CD4-positive, alpha-beta T cell (primary cell): ENCODE measurements at regions not wholly inside any gene's neighbourhood (a gene's known extent, or its start where the extent isn't known, plus 50 kb on each side); places are given as distances from the start of the nearest gene placed in this dataset.

ENCODE experiments used
- ATAC-seq: fragments of 200-7000 bp; cut with Tn5 transposase; one replicate; pipeline ENCODE4 v1.10.0; 2022; ENCODE audit warnings: mild to moderate bottlenecking; ENCODE audit not compliant: poor library complexity
- CTCF ChIA-PET: fragments of 350-600 bp; sonication (Branson Sonifier 250); formaldehyde crosslinking; loops from one replicate; lab custom pipeline; 2021; ENCODE audit warnings: antibody characterized with exemption, inconsistent platforms; lab: Charles Lee
- POLR2A ChIA-PET: fragments of 350-600 bp; sonication (Branson Sonifier 250); formaldehyde crosslinking; loops from one replicate; lab custom pipeline; 2021; ENCODE audit warnings: antibody characterized with exemption, inconsistent platforms; lab: Charles Lee
- DNase-seq, 14 experiments: peaks; one replicate each; pipeline ENCODE4 v3.0.0-alpha.2; 2013 to 2020; ENCODE audit warnings: mixed read lengths in 2 of 14
- H3K27ac ChIP-seq, 2 donors: one replicate each; pipeline versions ENCODE4 v1.5.1 to v1.7.0; 2013; ENCODE audit warnings: low read length in 2 of 2, low read depth in 1 of 2, mild to moderate bottlenecking in 1 of 2
- H3K27me3 ChIP-seq, 2 experiments: 1 replicate in 1 of 2; 2 replicates in 1 of 2; pipeline versions ENCODE4 v1.6.1 to v1.7.0; 2013; ENCODE audit warnings: low read length in 2 of 2, control low read depth in 1 of 2, mild to moderate bottlenecking in 1 of 2, moderate library complexity in 1 of 2; ENCODE audit not compliant: insufficient read depth in 2 of 2, control insufficient read depth in 1 of 2
- H3K36me3 ChIP-seq: one replicate; pipeline ENCODE4 v1.6.1; 2013; ENCODE audit warnings: low read length, control low read depth; ENCODE audit not compliant: insufficient read depth
- H3K4me1 ChIP-seq: one replicate; pipeline ENCODE4 v1.6.1; 2013; ENCODE audit warnings: low read length, control low read depth; ENCODE audit not compliant: insufficient read depth
- H3K4me3 ChIP-seq: one replicate; pipeline ENCODE4 v1.5.1; 2013; ENCODE audit warnings: mild to moderate bottlenecking, low read length, moderate library complexity
- H3K9me3 ChIP-seq, 2 experiments: 1 replicate in 1 of 2; 2 replicates in 1 of 2; pipeline versions ENCODE4 v1.6.1 to v1.7.0; 2013; ENCODE audit warnings: low read length in 2 of 2, mild to moderate bottlenecking in 2 of 2, control low read depth in 1 of 2, moderate library complexity in 1 of 2; ENCODE audit not compliant: control insufficient read depth in 1 of 2, insufficient read depth in 1 of 2
- H3K27ac Mint-ChIP-seq: one replicate; pipeline ENCODE4 v1.8.0; 2020; ENCODE audit warnings: mixed read lengths
- H3K27me3 Mint-ChIP-seq: one replicate; pipeline ENCODE4 v1.8.0; 2021; ENCODE audit warnings: mixed read lengths
- H3K36me3 Mint-ChIP-seq: one replicate; pipeline ENCODE4 v1.8.0; 2021; ENCODE audit warnings: low read depth, mixed read lengths
- H3K4me1 Mint-ChIP-seq: one replicate; pipeline ENCODE4 v1.8.0; 2021; ENCODE audit warnings: low read depth, mixed read lengths
- H3K4me3 Mint-ChIP-seq: one replicate; pipeline ENCODE4 v1.8.0; 2020; ENCODE audit warnings: mild to moderate bottlenecking, mixed read lengths
- H3K9me3 Mint-ChIP-seq: one replicate; pipeline ENCODE4 v1.8.0; 2020; ENCODE audit warnings: mixed read lengths
- intact Hi-C, 2 experiments: fragments of 100-400 bp; cut with DNase I in 1 of 2; cut with micrococcal nuclease in 1 of 2; formaldehyde crosslinking; loops; one replicate each; pipeline versions ENCODE4 v1.15.1 to v1.9.0; 2023 to 2025; cut with DNase I, micrococcal nuclease
- TF ChIP-seq, protein P1 (sequence below): fragments of 200-600 bp; IDR thresholded peaks from one replicate; pipeline ENCODE4 v1.8.0; 2022; ENCODE audit warnings: antibody characterized with exemption, mild to moderate bottlenecking

DNA sequence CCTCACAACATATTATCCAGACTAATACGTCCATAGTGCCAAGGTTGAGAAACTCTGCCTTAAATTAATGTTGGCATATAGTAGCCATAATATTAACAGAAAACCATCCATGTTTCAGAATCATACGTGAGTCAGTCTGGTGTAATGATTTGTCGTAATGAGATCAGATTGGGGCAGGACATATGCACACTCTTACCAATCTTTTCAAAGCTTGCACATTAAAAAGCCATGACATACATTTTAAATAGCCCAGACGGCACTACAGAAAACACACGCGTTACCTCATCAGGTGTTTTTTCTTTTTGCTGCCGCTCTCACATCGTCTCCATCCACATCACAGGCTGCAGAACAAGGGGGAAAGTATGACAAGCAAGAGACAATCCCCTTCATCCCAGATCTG is 211.6 kb downstream of the NEBL start:
- Mint-ChIP-seq H3K4me3 (no peak overlapping the region), H3K4me1 (no peaks in the 10 kb centered on the region), H3K9me3 (peaks cover 9% of the 10 kb centered on the region), H3K27me3 (no peaks in the 10 kb centered on the region), H3K27ac (no peak overlapping the region), H3K36me3 (no peaks in the 10 kb centered on the region)
- DNase-seq (no peak), ATAC-seq (no peak)
- TF ChIP-seq, protein P1, sequence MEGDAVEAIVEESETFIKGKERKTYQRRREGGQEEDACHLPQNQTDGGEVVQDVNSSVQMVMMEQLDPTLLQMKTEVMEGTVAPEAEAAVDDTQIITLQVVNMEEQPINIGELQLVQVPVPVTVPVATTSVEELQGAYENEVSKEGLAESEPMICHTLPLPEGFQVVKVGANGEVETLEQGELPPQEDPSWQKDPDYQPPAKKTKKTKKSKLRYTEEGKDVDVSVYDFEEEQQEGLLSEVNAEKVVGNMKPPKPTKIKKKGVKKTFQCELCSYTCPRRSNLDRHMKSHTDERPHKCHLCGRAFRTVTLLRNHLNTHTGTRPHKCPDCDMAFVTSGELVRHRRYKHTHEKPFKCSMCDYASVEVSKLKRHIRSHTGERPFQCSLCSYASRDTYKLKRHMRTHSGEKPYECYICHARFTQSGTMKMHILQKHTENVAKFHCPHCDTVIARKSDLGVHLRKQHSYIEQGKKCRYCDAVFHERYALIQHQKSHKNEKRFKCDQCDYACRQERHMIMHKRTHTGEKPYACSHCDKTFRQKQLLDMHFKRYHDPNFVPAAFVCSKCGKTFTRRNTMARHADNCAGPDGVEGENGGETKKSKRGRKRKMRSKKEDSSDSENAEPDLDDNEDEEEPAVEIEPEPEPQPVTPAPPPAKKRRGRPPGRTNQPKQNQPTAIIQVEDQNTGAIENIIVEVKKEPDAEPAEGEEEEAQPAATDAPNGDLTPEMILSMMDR: no peak
- peaks cover 0 to 8% of the 10 kb centered on the region in 2 experiments for H3K9me3 ChIP-seq
- H3K27ac ChIP-seq: no peak overlapping the region
- H3K36me3 ChIP-seq: no peaks in the 10 kb centered on the region
- ChIA-PET POLR2A (no interaction called here), CTCF (no interaction called here)
- H3K4me3 ChIP-seq: no peak overlapping the region
- no peaks in the 10 kb centered on the region for H3K27me3 ChIP-seq
- no peaks in the 10 kb centered on the region for H3K4me1 ChIP-seq
- intact Hi-C loops: no loop called here

- POLR2A ChIA-PET: no interaction called here
- Mint-ChIP-seq H3K4me1 (no peaks in the 10 kb centered on the region), H3K9me3 (peaks cover 12% of the 10 kb centered on the region), H3K4me3 (no peak overlapping the region), H3K36me3 (no peaks in the 10 kb centered on the region), H3K27ac (no peak overlapping the region), H3K27me3 (no peaks in the 10 kb centered on the region)
- TF ChIP-seq, protein P1: no peak
- CTCF ChIA-PET: interaction anchor here (0.6 kb wide), 1 partner anchor 553 kb away, joined by 3 read pairs; no protein-coding TSS in a partner anchor
- Histone ChIP-seq H3K36me3 (no peaks in the 10 kb centered on the region), H3K27me3 (no peaks in the 10 kb centered on the region), H3K4me3 (no peak overlapping the region), H3K27ac (no peak overlapping the region), H3K4me1 (no peaks in the 10 kb centered on the region), H3K9me3 (peaks cover 0 to 10% of the 10 kb centered on the region in 2 experiments)
- ATAC-seq (no peak), DNase-seq (no peak)
- intact Hi-C loops: no loop called here
Measured at GRCh38 chr10:20683345-20683744, 213.8 kb downstream of the NEBL start.

DNA sequence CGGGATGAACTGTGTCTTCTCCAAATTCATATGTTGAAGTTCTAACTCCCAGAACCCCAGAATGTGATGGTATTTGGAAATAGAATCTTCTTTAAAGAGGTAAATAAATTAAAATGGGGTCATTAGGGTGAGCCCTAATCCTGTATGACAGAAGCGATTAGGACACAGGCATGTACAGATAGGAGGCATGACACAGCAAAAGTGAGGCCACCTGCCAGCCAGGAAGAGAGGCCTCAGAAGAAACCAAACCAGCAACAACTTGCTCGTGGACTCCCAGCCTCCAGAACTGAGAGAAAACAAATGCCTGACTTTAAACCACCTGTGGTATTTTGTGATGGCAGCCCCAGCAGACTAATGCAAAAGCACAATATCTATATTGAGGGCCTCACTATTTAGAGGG is 214.3 kb downstream of the NEBL start:
- H3K4me1 ChIP-seq: no peaks in the 10 kb centered on the region
- H3K27me3 ChIP-seq: no peaks in the 10 kb centered on the region

More for the DNA sequence above, 214.3 kb downstream of the NEBL start:
- ATAC-seq (no peak), DNase-seq (no peak)
- peaks cover 10% of the 10 kb centered on the region for H3K9me3 Mint-ChIP-seq
- no peaks in the 10 kb centered on the region for H3K36me3 ChIP-seq
- H3K4me3 Mint-ChIP-seq: no peak overlapping the region
- intact Hi-C loops: no loop called here
- no peak overlapping the region for H3K27ac Mint-ChIP-seq
- H3K9me3 ChIP-seq: peaks cover 0 to 10% of the 10 kb centered on the region in 2 experiments
- no peak overlapping the region for H3K4me3 ChIP-seq
- TF ChIP-seq, protein P1: no peak
- CTCF ChIA-PET: no interaction called here
- H3K27me3 Mint-ChIP-seq: no peaks in the 10 kb centered on the region
- no peaks in the 10 kb centered on the region for H3K4me1 Mint-ChIP-seq
- no peaks in the 10 kb centered on the region for H3K36me3 Mint-ChIP-seq
- H3K27ac ChIP-seq: no peak overlapping the region
- POLR2A ChIA-PET: no interaction called here
